AG04450 (cell line): ENCODE measurements at regions not wholly inside any gene's neighbourhood (a gene's known extent, or its start where the extent isn't known, plus 50 kb on each side); places are given as distances from the start of the nearest gene placed in this dataset.

Experiments used
- CTCF ChIA-PET: fragments of 300-600, 350-600 bp; formaldehyde crosslinking; extraction: SDS; loops from one replicate; lab custom pipeline; 2022; ENCODE audit warnings: antibody characterized with exemption, inconsistent platforms; lab: Charles Lee
- POLR2A ChIA-PET: fragments of 350-600 bp; formaldehyde crosslinking; extraction: SDS; loops from one replicate; lab custom pipeline; 2021; ENCODE audit warnings: antibody characterized with exemption, inconsistent platforms; lab: Yijun Ruan, JAX
- DNase-seq: peaks from one replicate; pipeline ENCODE4 v3.0.0-alpha.2; 2011; ENCODE audit warnings: low read depth, low spot score
- H3K27ac ChIP-seq: one replicate; pipeline ENCODE4 v1.5.1; 2012; ENCODE audit warnings: low read depth, low read length, control low read depth
- H3K27me3 ChIP-seq: one replicate; pipeline ENCODE4 v1.6.0; 2012; ENCODE audit warnings: low read length; ENCODE audit not compliant: control insufficient read depth, insufficient read depth
- H3K4me3 ChIP-seq: 2 replicates; pipeline ENCODE4 v1.5.1; 2011; ENCODE audit warnings: mild to moderate bottlenecking, low read depth, low read length, control low read depth
- H3K9me3 ChIP-seq: 2 replicates; pipeline ENCODE4 v1.5.1; 2012; ENCODE audit warnings: low read length; ENCODE audit not compliant: control insufficient read depth, insufficient read depth
- TF ChIP-seq, protein P1 (sequence below): IDR thresholded peaks from 2 replicates; pipeline ENCODE4 v1.5.1; 2011; ENCODE audit warnings: low read depth, low read length, control low read depth, inconsistent platforms

DNA sequence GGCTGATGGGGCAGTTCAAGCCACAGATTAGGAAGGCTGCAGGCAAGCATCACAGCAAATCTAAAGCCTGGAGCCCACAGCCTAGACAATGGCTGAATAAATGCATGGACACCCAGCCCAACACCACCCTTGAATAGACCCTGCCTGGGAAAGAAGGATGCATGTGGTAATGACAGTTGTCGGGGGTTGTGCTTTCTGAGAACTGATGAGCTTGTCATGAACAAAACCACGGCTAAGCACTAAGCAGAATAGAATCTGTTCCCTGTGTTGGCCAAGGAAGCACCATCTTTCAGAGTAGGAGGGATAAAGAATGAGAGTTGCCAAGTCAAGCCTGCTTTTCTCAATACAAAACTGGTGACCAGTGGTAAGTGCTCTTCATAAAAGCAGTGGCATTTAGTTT, 66.1 kb upstream of the JCAD start:
- TF ChIP-seq, protein P1, sequence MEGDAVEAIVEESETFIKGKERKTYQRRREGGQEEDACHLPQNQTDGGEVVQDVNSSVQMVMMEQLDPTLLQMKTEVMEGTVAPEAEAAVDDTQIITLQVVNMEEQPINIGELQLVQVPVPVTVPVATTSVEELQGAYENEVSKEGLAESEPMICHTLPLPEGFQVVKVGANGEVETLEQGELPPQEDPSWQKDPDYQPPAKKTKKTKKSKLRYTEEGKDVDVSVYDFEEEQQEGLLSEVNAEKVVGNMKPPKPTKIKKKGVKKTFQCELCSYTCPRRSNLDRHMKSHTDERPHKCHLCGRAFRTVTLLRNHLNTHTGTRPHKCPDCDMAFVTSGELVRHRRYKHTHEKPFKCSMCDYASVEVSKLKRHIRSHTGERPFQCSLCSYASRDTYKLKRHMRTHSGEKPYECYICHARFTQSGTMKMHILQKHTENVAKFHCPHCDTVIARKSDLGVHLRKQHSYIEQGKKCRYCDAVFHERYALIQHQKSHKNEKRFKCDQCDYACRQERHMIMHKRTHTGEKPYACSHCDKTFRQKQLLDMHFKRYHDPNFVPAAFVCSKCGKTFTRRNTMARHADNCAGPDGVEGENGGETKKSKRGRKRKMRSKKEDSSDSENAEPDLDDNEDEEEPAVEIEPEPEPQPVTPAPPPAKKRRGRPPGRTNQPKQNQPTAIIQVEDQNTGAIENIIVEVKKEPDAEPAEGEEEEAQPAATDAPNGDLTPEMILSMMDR: no peak
- ChIA-PET POLR2A (no interaction called here), CTCF (no interaction called here)
- Histone ChIP-seq H3K27ac (no peak overlapping the region), H3K4me3 (no peak overlapping the region), H3K27me3 (no peaks in the 10 kb centered on the region), H3K9me3 (peaks cover 5% of the 10 kb centered on the region; the same call in 1 of the 2 replicates)
- no peak for DNase-seq

- ChIA-PET POLR2A (no interaction called here), CTCF (no interaction called here)
- Histone ChIP-seq H3K27ac (no peak overlapping the region), H3K27me3 (no peaks in the 10 kb centered on the region), H3K9me3 (peaks cover 5% of the 10 kb centered on the region; the same call in 1 of the 2 replicates), H3K4me3 (no peak overlapping the region)
- TF ChIP-seq, protein P1: no peak
- DNase-seq: no peak
Observed at GRCh38 chr10:30124704-30125103, 65.3 kb upstream of the JCAD start.

- CTCF ChIA-PET: no interaction called here
- DNase-seq: no peak
- POLR2A ChIA-PET: no interaction called here
- H3K27ac ChIP-seq: no peak overlapping the region
- no peaks in the 10 kb centered on the region for H3K27me3 ChIP-seq
- H3K9me3 ChIP-seq: peaks cover 5% of the 10 kb centered on the region; the same call in 1 of the 2 replicates
- TF ChIP-seq, protein P1: no peak
- H3K4me3 ChIP-seq: no peak overlapping the region
Observed at GRCh38 chr10:30121401-30121800, 62.0 kb upstream of the JCAD start.

DNA sequence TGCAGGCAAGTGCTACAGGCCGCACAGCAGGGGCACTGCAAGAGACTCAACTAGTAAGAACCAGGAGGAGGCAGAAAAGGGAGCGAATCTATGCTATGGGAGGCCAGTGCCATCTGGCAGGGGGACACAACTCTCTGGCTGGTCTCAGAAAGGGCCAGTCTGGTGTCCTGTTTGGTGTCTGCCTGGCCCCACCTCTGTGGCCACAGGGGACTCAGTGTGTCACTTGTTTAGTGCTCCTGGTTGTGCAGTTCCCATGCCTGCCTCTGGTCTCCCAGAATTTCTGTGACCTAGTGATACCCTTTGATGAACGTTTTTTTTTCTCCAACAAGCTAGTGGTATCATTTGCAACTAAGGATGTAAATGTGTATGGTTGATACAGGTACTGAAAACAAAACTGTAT, 59.2 kb upstream of the JCAD start:
- Histone ChIP-seq H3K27me3 (no peaks in the 10 kb centered on the region), H3K27ac (no peak overlapping the region), H3K9me3 (peaks cover 5% of the 10 kb centered on the region; the same call in 1 of the 2 replicates), H3K4me3 (no peak overlapping the region)
- ChIA-PET POLR2A (no interaction called here), CTCF (no interaction called here)
- TF ChIP-seq, protein P1: no peak
- DNase-seq: no peak

GRCh38 chr10:30117812-30118501, 58.6 kb upstream of the JCAD start:
- TF ChIP-seq, protein P1: no peak
- Histone ChIP-seq H3K4me3 (no peak overlapping the region), H3K9me3 (peaks cover 5% of the 10 kb centered on the region; the same call in 1 of the 2 replicates), H3K27ac (no peak overlapping the region), H3K27me3 (no peaks in the 10 kb centered on the region)
- ChIA-PET POLR2A (no interaction called here), CTCF (no interaction called here)
- no peak for DNase-seq
